Gastroesophageal sphincter (tissue), 3 donors: ENCODE measurements at regions not wholly inside any gene's neighbourhood (a gene's known extent, or its start where the extent isn't known, plus 50 kb on each side); places are given as distances from the start of the nearest gene placed in this dataset.

Experiments used
- POLR2AphosphoS5 ChIP-seq: sonication (generic); formaldehyde crosslinking; IDR thresholded peaks from one replicate; pipeline ENCODE4 v1.6.1; 2017; ENCODE audit warnings: antibody characterized with exemption
- TF ChIP-seq, protein P1 (sequence below), 4 experiments: fragments of 200-600 bp in 2 of 4; fragments of 450-650 bp in 2 of 4; sonication (generic) in 1 of 4; IDR thresholded peaks; one replicate each; pipeline ENCODE4 v1.5.1; 2017 to 2019; ENCODE audit warnings: antibody characterized with exemption in 4 of 4, mild to moderate bottlenecking in 2 of 4, moderate library complexity in 2 of 4

DNA sequence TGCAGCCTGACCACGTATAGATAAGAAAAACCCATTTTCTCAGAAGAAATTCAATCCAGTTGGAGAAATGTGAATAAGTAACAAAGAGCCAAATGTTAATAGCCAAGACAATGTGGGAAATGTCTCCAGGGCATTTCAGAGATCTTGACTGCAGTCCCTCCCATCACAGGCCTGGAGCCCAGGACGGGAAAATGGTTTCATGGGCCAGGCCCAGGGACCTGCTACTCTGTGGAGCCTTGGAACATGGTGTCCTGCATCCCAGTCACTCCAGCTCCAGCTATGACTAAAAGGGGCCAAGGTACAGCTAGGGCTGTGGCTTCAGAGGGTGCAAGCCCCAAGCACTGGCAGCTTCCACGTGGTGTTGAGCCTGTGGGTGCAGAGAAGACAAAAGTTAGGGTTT, 490.0 kb downstream of the CYLC2 start:
- TF ChIP-seq, protein P1, sequence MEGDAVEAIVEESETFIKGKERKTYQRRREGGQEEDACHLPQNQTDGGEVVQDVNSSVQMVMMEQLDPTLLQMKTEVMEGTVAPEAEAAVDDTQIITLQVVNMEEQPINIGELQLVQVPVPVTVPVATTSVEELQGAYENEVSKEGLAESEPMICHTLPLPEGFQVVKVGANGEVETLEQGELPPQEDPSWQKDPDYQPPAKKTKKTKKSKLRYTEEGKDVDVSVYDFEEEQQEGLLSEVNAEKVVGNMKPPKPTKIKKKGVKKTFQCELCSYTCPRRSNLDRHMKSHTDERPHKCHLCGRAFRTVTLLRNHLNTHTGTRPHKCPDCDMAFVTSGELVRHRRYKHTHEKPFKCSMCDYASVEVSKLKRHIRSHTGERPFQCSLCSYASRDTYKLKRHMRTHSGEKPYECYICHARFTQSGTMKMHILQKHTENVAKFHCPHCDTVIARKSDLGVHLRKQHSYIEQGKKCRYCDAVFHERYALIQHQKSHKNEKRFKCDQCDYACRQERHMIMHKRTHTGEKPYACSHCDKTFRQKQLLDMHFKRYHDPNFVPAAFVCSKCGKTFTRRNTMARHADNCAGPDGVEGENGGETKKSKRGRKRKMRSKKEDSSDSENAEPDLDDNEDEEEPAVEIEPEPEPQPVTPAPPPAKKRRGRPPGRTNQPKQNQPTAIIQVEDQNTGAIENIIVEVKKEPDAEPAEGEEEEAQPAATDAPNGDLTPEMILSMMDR (IDR thresholded peaks at IDR 0.05), result no peak
- TF ChIP-seq POLR2AphosphoS5, result no peak
